ENCODE measurements at regions not wholly inside any gene's neighbourhood (a gene's known extent, or its start where the extent isn't known, plus 50 kb on each side); places are given as distances from the start of the nearest gene placed in this dataset.

GRCh38 chr4:136183513-136183912, 1348.8 kb downstream of the PCDH18 start:
- intact Hi-C loops (cut with DNase I): no loop called here
- no peak overlapping the region for H3K27ac ChIP-seq
- H3K9me3 ChIP-seq: no peaks in the 10 kb centered on the region
- WGBS, 2 donors: 84 to 92% methylated on average over 4 of the region's 4 CpGs
- no peaks in the 10 kb centered on the region for H3K4me1 ChIP-seq
- H3K36me3 ChIP-seq: no peaks in the 10 kb centered on the region
- H3K4me3 ChIP-seq (replicated peaks in 1 of 3): no peak overlapping the region
- TF ChIP-seq POLR2A (IDR thresholded peaks at IDR 0.05): no peak
- no peaks in the 10 kb centered on the region for H3K27me3 ChIP-seq
- DNase-seq: no peak

- no peak overlapping the region for H3K4me3 ChIP-seq (replicated peaks in 1 of 3)
- 45 to 67% methylated on average over 1 of the region's 1 CpG for WGBS, 2 donors
- no peaks in the 10 kb centered on the region for H3K27me3 ChIP-seq
Observed at GRCh38 chr4:136156947-136157346, 1375.3 kb downstream of the PCDH18 start.

GRCh38 chr4:136150046-136150445, 1382.2 kb downstream of the PCDH18 start:
- no peaks in the 10 kb centered on the region for H3K4me1 ChIP-seq
- H3K36me3 ChIP-seq: no peaks in the 10 kb centered on the region
- H3K4me3 ChIP-seq (replicated peaks in 1 of 3): no peak overlapping the region
- no peak for DNase-seq
- H3K27me3 ChIP-seq: no peaks in the 10 kb centered on the region
- intact Hi-C loops (cut with DNase I): no loop called here
- no peaks in the 10 kb centered on the region for H3K9me3 ChIP-seq
- TF ChIP-seq CTCF (IDR thresholded peaks at IDR 0.05) (no peak), POLR2A (IDR thresholded peaks at IDR 0.05) (no peak)
- WGBS, 2 donors: 90 to 92% methylated on average over 6 of the region's 6 CpGs
- H3K27ac ChIP-seq: no peak overlapping the region

More at GRCh38 chr4:136156947-136157346, 1375.3 kb downstream of the PCDH18 start:
- Histone ChIP-seq H3K36me3 (no peaks in the 10 kb centered on the region), H3K4me1 (no peaks in the 10 kb centered on the region), H3K9me3 (no peaks in the 10 kb centered on the region), H3K27ac (no peak overlapping the region)
- DNase-seq: no peak
- no peak for TF ChIP-seq CTCF (IDR thresholded peaks at IDR 0.05)
- TF ChIP-seq POLR2A (IDR thresholded peaks at IDR 0.05): no peak
- intact Hi-C loops (cut with DNase I): no loop called here

GRCh38 chr4:136136601-136137000, 1395.7 kb downstream of the PCDH18 start:
- no peaks in the 10 kb centered on the region for H3K27me3 ChIP-seq
- intact Hi-C loops (cut with DNase I): no loop called here
- TF ChIP-seq CTCF (IDR thresholded peaks at IDR 0.05) (no peak), POLR2A (IDR thresholded peaks at IDR 0.05) (no peak)
- H3K4me3 ChIP-seq (replicated peaks in 1 of 3): no peak overlapping the region
- no peak overlapping the region for H3K27ac ChIP-seq
- WGBS, 2 donors: 84 to 87% methylated on average over 3 of the region's 3 CpGs
- H3K9me3 ChIP-seq: no peaks in the 10 kb centered on the region
- H3K4me1 ChIP-seq: no peaks in the 10 kb centered on the region
- no peak for DNase-seq
- no peaks in the 10 kb centered on the region for H3K36me3 ChIP-seq

- Histone ChIP-seq H3K4me1 (no peaks in the 10 kb centered on the region), H3K36me3 (no peaks in the 10 kb centered on the region), H3K27ac (no peak overlapping the region), H3K4me3 (replicated peaks in 1 of 3) (no peak overlapping the region), H3K9me3 (no peaks in the 10 kb centered on the region), H3K27me3 (no peaks in the 10 kb centered on the region)
- 94 to 100% methylated on average over 1 of the region's 1 CpG for WGBS, 2 donors
- no peak for DNase-seq
- TF ChIP-seq POLR2A (IDR thresholded peaks at IDR 0.05) (no peak), CTCF (IDR thresholded peaks at IDR 0.05) (no peak)
- intact Hi-C loops (cut with DNase I): no loop called here
Observed at GRCh38 chr4:136124251-136124745, 1408.0 kb downstream of the PCDH18 start.

GRCh38 chr4:136121426-136121825, 1410.9 kb downstream of the PCDH18 start:
- no peak for DNase-seq
- Histone ChIP-seq H3K4me3 (replicated peaks in 1 of 3) (no peak overlapping the region), H3K27ac (no peak overlapping the region), H3K27me3 (no peaks in the 10 kb centered on the region), H3K4me1 (no peaks in the 10 kb centered on the region), H3K36me3 (no peaks in the 10 kb centered on the region), H3K9me3 (no peaks in the 10 kb centered on the region)
- intact Hi-C loops (cut with DNase I): no loop called here
- TF ChIP-seq CTCF (IDR thresholded peaks at IDR 0.05): no peak
- TF ChIP-seq POLR2A (IDR thresholded peaks at IDR 0.05): no peak
